ENCODE measurements at regions not wholly inside any gene's neighbourhood (a gene's known extent, or its start where the extent isn't known, plus 50 kb on each side); places are given as distances from the start of the nearest gene placed in this dataset.
"Not testable (repeated sequence)": the region's sequence is repeated elsewhere in the genome, so short reads cannot be mapped to it uniquely, and the experiment has no call there.

DNA sequence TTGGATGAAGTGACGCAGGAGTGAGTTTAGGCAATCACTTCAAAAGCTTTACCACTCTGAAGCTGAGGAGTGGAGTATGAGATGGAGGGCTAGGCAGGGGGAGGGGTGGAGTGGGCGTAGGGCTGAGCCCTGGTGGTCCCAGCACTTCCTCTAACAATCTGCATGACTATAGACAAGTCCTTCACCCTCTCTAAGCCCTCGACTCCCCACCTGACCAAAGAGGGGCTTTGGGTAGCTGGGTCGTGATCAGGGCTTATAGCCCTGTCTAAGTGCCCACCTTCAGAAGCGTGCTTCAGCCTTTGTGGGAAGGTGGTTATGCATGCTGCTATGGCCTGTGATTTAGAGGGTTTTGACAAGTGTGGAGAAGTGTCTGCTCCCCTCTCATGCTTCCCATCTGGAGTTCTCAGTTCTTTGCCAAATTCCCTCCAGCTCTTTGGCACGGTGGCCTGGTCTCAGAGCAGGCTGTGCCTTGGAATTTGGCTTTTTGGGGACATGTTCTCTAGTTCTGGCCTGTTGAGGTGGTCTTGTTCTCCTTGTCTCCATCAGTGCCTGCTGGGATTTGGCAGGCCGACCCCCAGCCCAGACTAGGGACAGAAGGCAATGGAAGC, 53.0 kb downstream of the ACTBL2 start:
- DNase-seq (ENCODE audit: low read depth in 2 of 2), result no peak

DNA sequence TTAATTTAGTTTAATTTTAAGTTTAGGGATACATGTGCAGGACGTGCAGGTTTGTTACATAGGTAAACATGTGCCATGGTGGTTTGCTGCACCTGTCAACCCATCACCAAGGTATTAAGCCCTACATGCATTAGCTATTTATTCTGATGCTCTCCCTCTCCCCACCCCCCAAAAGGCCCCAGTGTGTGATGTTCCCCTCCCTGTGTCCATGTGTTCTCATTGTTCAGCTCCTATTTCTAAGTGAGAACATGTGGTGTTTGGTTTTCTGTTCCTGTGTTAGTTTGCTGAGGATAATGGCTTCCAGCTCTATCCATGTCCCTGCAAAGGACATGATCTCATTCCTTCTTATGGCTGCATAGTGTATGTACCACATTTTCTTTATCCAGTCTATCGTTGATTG, 53.6 kb downstream of the ACTBL2 start:
- DNase-seq (ENCODE audit: low read depth in 2 of 2), result not testable (repeated sequence)

DNA sequence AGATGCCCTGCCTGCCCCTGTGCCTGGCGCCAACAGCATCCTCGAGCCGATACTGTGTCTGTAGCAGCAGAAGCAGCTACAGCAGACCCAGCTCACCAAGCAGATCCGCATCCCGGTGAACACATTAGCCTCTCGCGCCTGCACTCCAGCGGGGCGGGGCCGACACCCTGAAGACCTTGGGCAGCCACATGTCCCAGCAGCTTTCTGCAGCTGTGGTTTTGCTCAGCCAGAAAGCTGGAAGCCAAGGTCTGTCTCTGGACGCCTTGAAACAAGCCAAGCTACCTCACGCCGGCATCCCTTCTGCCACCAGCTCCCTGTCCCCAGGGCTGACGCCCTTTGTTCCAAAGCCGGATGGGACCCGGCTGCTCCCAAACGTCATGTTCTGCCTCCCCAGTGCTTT, 59.6 kb downstream of the ACTBL2 start:
- DNase-seq (ENCODE audit: low read depth in 2 of 2), result no peak

DNA sequence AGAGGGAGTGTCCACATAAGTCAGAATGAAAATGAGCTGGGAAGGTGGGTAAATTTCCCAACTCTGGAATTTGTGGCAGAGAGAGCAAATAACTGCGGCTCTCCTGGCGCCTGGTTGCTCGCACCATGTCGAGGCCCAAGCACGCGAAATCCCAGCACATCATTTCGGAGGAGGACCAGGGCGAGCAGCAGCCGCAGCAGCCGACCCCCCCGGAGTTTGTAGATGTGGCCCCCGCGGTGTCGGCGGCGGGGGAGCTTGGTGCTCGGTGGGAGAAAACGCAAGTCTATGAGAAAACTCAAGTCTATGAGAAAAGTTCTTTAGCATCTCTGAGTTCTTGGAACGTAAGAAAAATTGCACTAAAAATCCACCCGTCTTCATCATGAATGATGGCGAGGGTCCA, 60.3 kb downstream of the ACTBL2 start:
- DNase-seq (ENCODE audit: low read depth in 2 of 2), result no peak

DNA sequence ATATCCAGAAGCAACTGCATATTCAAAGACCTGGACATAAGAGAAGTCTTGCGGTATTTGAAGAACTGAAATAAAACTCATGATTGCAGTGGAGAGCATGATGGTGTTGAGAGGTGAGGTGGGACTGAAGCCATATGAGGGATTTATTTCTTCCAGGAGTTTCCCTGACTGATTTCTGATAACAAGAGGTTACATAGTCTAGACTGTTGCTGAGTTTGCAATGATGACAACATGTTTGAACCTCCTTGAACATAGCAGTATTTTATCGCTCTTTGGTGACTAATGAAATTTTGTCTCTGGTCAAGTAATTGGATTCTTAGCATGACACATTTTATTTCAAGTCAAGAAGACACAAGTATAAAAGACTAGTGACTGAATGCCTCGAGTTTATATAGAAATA, 61.8 kb downstream of the ACTBL2 start:
- no peak for DNase-seq (ENCODE audit: low read depth in 2 of 2)

DNA sequence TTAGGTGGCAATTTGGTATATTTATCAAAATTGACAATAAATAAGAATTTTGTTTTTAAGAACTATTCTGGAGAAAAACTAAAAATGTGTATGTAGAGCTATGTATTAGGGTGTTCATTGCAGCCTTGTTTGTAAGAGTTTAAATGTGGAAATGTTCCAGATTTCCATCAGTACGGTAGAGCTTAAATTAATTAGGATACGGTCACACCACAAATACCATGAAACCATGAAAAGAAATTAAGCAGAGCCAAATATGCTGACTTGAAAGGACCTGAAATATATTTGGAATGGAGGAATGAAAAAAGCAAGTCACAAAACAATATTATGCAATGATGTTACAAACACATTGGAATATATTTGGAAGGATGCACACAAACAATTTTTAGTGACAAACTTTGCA, 64.6 kb downstream of the ACTBL2 start:
- DNase-seq (ENCODE audit: low read depth in 2 of 2), result no peak

DNA sequence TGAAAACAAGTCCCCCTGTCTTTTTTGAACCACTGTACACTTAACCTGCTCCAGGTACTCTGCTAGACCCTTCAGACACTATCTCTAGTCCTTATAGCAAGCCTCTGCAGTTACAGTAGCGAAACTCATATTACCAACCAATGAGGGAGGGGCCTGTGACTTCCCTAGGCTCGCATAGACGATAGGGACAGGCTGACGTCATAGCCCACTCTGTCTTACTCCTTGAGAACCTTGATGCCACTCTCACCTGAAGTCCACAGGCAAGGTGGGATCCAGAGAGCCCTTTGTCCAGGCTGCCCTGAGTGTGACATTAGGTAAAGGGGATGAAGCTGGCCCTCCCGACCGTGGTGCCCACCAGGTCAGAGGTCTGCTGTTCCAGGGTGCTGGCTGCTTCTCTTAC, 65.3 kb downstream of the ACTBL2 start:
- no peak for DNase-seq (ENCODE audit: low read depth in 2 of 2)

DNA sequence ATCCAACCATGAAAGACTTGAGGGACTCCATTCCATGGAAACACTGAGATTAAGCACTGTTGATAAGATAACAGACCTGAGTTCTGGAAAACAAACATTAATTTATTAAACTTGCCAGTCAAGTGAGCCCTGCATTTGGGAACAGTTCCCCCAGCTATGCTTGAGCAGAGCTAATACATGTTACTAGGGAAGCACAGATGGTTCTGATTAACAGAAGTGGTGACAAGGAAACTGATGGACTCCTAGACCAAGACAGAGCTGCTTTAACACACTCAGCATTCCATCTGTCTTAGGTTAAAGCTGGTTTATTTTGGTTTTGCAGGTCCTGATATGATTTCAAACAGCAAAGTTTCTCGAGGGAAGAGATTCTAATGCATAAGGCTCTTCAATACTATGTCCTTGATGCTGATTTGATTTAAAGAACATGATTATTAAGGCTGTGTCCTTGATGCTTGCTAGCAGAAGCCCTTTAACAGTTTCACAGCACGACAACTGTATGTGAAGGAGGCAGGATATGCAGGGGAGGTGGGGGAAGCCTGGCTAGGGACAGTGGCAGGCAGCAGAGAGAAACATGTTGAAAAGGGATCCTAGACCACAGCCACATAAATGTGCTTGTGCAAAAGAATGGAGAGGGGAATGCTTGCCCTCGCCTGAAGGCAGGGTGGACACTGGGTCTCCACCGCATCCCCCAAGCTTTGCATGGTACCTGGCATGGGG, 66.2 kb downstream of the ACTBL2 start:
- DNase-seq (ENCODE audit: low read depth in 2 of 2), result no peak

DNA sequence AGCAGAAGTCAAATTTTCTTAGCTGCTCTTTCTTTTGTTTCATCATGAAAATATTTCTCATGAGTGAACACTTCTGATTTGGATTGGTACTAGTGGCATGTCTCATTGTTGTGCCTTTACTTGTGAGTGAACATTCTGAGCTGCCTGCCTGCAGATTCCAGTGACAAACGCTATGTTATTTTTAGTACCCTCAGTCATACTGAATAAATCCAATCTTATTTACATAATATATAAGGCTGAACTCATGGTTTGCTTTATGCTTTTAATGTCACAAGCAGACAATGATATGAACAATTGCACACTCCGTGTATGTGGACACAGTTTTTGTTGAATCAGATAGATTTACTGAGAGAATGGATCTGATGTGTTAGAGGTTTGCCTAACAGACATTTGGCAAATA, 67.8 kb downstream of the ACTBL2 start:
- no peak for DNase-seq (ENCODE audit: low read depth in 2 of 2)

DNA sequence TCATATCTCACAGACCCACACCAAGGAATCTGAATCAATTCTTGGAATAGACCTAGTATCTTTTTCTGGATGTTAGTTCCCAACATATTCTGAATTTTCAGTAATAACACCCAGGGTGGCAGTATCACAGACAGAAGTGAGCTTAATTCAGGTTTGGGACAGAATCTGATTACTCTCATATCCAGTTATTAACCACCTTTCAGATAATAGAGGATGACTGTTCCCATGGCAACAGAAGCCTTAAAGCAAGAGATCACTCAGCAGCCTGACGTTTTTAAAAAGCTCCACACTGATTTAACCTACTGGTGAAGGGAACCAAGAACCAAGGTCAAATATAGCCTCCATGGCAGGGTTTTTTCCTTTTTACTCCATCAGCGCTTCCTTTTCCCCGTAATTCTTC, 68.4 kb downstream of the ACTBL2 start:
- no peak for DNase-seq (ENCODE audit: low read depth in 2 of 2)

DNA sequence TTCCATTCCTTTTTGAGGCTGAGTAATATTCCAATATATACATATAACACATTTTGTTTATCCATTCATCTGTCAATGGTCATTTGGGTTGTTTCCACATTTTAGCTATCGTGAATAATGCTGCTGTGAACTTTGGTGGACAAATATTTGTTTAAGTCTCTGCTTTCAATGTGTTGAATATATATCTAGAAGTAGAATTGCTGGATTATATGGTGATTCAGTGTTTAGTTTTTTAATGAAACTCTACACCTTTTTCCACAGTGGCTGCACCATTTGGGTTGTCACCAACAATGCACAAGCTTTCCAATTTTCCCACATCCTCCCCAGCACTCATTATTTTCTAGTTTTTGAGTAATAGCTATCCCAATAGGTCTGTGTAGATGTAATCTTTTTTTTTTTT, 69.5 kb downstream of the ACTBL2 start:
- no peak for DNase-seq (ENCODE audit: low read depth in 2 of 2)

DNA sequence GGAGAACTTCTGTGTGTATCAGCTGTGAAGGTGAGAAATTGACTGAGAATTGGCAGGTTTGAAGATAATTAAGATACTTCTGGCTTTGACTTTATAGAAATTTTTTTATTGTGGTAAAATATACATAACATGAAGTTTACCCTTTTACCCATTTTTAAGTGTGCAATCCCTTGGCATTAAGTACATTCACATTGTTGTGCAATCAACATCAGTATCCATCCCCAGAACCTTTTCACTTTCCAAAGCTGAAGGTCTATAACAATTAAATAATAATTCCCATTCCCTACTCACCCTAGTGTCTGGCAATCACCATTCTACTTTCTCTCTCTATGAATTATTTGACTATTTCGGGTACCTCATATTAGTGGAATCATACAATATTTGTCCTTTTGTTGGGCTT, 69.9 kb downstream of the ACTBL2 start:
- DNase-seq (ENCODE audit: low read depth in 2 of 2), result no peak

DNA sequence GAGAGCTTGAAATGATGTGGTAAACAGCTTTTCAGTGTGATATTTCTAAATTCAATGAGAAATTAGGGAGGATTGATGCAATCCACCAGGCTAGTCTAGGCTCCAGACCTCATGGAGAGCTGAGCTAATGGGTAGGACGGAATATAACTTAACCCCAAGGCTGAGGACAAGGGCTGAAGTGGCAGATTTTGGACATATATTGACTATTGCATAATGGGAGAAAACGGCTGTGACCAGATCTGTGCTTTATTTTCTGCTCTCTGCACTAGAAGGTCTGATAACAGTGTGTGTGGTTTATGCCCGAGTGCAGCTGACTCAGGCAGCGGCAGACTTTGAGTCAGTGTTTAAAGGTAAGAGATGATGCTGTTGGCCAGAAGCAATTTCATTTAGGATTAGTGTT, 70.6 kb downstream of the ACTBL2 start:
- no peak for DNase-seq (ENCODE audit: low read depth in 2 of 2)

DNA sequence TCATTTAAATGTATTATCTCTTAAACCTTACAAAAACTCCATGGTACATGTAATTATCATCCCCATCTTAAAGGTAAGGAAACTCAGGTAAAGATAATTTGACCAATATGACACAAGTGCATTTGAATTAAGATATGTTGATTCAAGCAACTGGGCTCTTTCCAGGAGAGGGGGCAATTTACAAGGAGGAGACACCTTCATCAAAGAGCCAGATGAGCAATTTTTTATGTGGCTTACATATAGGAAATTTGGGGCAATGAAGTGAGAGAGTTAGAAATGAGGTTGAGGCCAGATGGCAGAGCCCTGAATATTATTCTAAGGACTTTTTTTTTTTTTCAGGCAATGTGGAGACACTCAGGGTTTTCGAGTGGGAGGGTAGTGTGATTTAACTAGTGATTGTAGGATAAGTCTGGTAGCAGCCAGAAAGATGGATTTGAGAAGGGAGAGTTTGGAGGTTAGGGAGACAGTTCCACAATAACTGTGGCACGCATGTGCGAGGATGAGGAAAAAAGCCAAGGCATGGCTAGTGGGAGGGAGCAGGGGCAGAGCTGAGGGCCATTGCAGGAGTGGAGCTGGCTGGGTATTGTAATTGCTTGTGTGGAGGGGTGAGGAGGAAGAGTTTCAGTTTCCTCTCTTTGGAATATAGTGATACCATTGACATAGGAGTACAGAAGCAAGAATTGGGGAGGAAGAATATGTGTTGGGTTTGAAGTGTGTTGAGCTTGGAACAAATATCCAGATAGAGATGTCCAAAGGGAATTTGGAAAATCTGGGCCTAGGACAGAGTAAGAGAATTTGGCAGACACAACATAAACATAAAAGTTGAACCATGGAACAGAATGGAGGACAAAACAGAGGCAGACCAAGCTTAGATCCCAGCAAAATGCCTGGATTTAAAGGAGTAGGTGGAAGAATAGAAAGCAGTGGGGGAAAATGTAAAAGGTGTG, 72.0 kb downstream of the ACTBL2 start:
- peak in 1 of 2 donors; percentile 15 for DNase-seq (ENCODE audit: low read depth in 2 of 2)

DNA sequence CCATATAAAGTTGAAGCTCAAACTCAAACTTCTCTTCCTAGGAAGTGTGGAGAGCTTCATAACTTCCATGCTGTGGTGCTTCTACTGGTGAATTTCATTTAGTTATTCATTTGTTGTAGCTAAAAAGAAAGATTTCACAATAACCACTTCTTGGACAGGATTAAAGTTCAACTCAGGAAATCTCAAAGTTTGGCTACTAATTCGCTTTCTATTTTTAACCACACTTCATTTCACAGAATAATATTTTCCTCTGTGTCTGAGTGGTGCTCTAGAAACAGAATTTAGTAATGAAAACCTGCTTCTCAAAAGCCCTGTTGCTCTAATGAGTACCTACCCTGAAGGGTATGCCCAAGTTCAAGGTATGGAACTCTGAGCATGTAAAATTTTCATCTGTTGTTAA, 73.9 kb downstream of the ACTBL2 start:
- DNase-seq (ENCODE audit: low read depth in 2 of 2), result no peak

DNA sequence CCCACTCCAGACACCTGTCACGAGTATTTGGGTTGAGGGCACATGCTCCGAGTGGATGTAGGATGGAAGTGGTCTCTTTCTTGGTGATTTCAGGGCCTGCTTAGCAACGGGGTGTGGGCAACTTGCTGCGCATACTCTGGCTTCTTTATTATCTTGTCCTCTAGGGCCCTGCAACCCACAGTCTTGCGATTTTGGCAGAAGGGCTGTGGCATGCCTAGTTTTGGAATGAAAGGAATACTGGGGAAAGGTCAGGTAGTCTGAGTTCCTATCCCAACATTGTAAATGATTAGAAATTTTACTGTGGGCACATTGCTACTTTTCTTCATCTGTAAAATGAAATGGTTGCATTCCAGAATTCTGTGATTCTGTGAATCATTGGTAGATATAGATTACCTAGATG, 74.3 kb downstream of the ACTBL2 start:
- no peak for DNase-seq (ENCODE audit: low read depth in 2 of 2)

DNA sequence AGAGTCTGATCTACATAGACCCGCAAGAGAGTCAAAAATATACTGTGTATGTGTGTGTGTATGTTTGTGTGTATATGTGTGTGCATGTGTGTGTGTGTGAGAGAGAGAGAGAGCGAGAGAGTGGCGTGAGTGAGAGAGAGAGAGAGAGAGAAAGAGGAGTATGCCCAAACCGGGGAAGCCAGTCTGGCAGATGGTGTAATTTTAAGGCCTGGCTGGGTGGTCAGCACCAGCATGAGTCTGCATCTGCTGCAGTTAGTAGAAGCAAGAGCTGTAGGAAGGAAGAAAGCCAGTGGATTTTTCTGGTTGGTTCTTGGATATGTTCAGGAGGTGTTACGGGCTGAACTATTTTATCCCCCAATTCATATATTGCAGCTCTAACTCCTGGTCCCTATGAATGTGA, 75.2 kb downstream of the ACTBL2 start:
- DNase-seq (ENCODE audit: low read depth in 2 of 2), result no peak

DNA sequence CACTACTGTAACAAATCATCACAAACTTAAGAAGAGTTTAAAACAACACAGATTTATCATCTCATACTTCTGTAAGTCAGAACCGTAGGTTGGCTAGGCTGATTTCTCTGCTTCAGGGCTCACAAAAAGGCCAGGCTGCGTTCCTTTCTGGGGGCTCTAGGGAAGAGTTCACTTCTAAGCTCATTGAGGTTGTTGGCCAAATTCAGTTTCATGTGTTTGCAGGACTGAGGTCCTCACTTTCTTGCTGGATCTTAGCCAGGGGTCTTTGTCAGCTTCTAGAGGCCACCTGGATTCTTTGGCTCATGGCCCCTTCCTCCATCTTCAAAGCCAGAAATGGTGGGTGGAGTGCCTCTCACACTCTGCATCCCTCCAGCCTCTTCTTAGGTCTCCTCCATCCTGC, 76.0 kb downstream of the ACTBL2 start:
- no peak for DNase-seq (ENCODE audit: low read depth in 2 of 2)

DNA sequence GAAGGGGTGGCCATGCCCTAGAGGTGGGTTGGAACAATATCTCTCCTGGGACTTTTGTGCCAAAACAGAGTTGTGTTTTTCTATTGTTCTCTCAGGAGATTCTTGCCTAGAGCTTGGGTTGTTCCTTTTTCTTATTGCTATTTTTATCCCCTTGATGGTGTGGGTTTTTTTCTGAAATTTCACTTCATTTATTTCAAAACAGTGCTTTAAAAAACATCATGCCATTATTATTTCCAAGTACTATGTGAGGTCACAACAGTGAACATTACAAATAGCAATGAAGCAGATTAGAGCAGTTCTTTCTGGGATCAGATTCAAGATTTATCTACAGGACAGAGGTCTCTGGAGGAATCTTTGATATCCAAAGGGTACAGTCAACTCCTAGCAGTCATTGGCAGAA, 76.6 kb downstream of the ACTBL2 start:
- DNase-seq (ENCODE audit: low read depth in 2 of 2), result no peak

DNA sequence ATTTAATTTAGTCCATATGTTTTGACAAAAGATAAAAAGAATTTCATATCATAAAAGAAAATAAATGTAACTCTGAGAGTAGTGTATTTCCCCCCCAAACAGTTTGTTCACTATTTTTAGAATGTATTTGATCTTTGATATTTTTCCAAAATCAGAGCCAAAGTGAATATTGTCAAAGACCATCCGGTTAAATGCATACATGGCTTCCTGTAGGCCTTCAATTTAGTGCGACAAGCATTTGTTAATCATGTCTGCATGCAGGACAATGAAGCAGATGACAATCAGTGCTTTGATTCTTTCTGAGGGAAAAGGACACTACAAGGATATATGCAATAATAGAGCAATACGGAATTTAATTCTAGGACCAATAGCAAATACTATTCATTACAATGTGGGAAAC, 79.8 kb downstream of the ACTBL2 start:
- DNase-seq (ENCODE audit: low read depth in 2 of 2), result peak; percentile 39 to 70

DNA sequence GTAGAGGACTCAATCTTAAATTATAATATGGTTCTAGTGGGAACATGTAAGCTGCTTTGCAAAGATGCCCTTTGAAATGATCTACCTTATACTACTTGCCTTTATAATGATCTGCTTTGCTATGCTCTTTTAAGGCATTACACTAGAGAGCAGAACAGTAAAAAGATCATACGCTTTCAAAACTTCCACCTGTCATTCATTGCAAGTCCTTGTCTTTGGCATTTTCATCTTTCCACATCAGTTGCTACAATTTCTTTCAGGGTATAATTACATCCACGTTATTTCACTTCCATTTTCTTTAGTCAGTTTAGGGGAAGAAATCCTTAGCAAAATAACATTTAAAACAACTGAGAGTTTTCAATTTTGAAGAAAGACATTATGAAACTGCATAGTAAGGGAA, 80.3 kb downstream of the ACTBL2 start:
- DNase-seq (ENCODE audit: low read depth in 2 of 2), result no peak

DNA sequence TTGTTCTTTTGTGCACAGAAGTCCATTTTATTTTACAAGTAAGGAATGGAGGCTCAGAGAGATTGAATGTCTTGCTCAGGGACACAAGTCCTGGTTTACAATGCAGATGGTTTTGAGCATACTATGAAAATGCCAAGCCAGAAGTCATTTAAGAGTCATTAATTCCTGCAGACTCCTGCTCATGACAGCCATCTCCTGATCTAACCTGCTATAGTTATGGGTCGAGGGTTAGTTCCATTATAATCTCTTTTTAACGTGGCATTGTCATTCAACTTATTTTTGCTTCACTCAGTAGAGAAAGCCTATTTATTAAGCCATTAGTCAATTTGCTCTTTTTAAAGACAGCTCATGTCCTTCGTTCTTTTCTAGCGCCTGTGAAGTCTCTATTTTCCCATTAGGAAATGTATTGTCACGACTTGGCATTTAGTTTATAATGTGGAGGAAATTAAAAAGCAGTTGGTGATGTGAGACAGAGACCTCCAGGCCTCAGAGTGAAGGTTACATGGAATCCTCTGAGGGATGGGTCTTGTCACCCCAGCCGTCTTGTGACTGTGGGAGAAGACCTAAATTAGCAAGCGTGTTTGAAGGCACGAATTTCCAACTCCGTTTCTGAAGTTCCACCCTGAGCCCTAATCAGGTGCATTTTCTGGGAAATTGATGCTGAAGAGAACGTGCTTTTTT, 84.1 kb downstream of the ACTBL2 start:
- DNase-seq (ENCODE audit: low read depth in 2 of 2), result no peak
